ENCODE measurements at regions not wholly inside any gene's neighbourhood (a gene's known extent, or its start where the extent isn't known, plus 50 kb on each side); places are given as distances from the start of the nearest gene placed in this dataset.

GRCh38 chr11:106384429-106384828, 307.0 kb downstream of the AASDHPPT start:
- TF ChIP-seq CTCF (IDR thresholded peaks at IDR 0.05), result no peak
- H3K4me1 ChIP-seq, result no peaks in the 10 kb centered on the region
- no peak for DNase-seq
- intact Hi-C loops (cut with DNase I), result no loop called here
- no peaks in the 10 kb centered on the region for H3K36me3 ChIP-seq
- H3K27ac ChIP-seq, result no peak overlapping the region
- H3K9me3 ChIP-seq, result peaks cover 0 to 4% of the 10 kb centered on the region in 2 donors
- no peaks in the 10 kb centered on the region for H3K27me3 ChIP-seq
- ATAC-seq, result no peak
- H3K4me3 ChIP-seq, result no peak overlapping the region

- ATAC-seq (no peak), DNase-seq (no peak)
- no peak for TF ChIP-seq CTCF (IDR thresholded peaks at IDR 0.05)
- intact Hi-C loops (cut with DNase I), result no loop called here
- Histone ChIP-seq H3K9me3 (peaks cover 0 to 4% of the 10 kb centered on the region in 2 donors), H3K27ac (no peak overlapping the region), H3K4me1 (peaks cover 0 to 2% of the 10 kb centered on the region in 2 donors), H3K36me3 (no peaks in the 10 kb centered on the region), H3K4me3 (no peak overlapping the region), H3K27me3 (no peaks in the 10 kb centered on the region)
Observed at GRCh38 chr11:106386519-106386918, 309.1 kb downstream of the AASDHPPT start.

- TF ChIP-seq CTCF (IDR thresholded peaks at IDR 0.05), result no peak
- H3K4me3 ChIP-seq, result no peak overlapping the region
- ATAC-seq (no peak), DNase-seq (no peak)
- H3K9me3 ChIP-seq, result peaks cover 0 to 4% of the 10 kb centered on the region in 2 donors
- intact Hi-C loops (cut with DNase I), result no loop called here
- no peak overlapping the region for H3K27ac ChIP-seq
- peaks cover 0 to 3% of the 10 kb centered on the region in 2 donors for H3K4me1 ChIP-seq
- H3K36me3 ChIP-seq, result no peaks in the 10 kb centered on the region
- no peaks in the 10 kb centered on the region for H3K27me3 ChIP-seq
Observed at GRCh38 chr11:106389101-106389500, 311.6 kb downstream of the AASDHPPT start.

DNA sequence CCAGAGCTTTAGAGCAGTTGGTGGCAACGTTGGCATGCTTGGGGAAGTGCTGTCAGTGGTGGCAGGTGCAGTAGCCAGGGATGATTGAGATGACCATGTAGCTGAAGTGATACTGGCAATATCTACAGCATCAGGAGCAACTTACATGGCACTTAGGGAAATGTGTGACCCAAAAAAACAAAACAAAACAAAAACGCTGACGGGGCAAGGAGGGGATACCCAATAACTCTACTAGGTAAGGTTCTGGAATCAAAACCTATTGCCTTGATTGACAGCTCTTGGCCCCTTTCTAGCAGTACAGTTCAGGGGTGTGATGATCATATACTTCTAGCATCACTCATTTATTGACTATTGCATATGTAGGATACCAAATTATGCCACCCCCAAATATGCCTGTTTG, 312.6 kb downstream of the AASDHPPT start:
- TF ChIP-seq CTCF (IDR thresholded peaks at IDR 0.05), result no peak
- no peak for ATAC-seq
- Histone ChIP-seq H3K27me3 (no peaks in the 10 kb centered on the region), H3K4me1 (peaks cover 0 to 3% of the 10 kb centered on the region in 2 donors), H3K27ac (no peak overlapping the region), H3K4me3 (no peak overlapping the region), H3K9me3 (peaks cover 0 to 8% of the 10 kb centered on the region in 2 donors), H3K36me3 (no peaks in the 10 kb centered on the region)
- intact Hi-C loops (cut with DNase I), result no loop called here
- no peak for DNase-seq

- no peaks in the 10 kb centered on the region for H3K36me3 ChIP-seq
- H3K4me1 ChIP-seq, result peaks cover 0 to 3% of the 10 kb centered on the region in 2 donors
- intact Hi-C loops (cut with DNase I), result no loop called here
- DNase-seq (no peak), ATAC-seq (peak; percentile 41)
- no peak overlapping the region for H3K27ac ChIP-seq
- TF ChIP-seq CTCF (IDR thresholded peaks at IDR 0.05), result no peak
- peaks cover 0 to 22% of the 10 kb centered on the region in 2 donors for H3K9me3 ChIP-seq
- no peaks in the 10 kb centered on the region for H3K27me3 ChIP-seq
- no peak overlapping the region for H3K4me3 ChIP-seq
Observed at GRCh38 chr11:106391771-106392420, 314.4 kb downstream of the AASDHPPT start.

All from left lung (tissue), 4 donors.